ENCODE measurements at regions not wholly inside any gene's neighbourhood (a gene's known extent, or its start where the extent isn't known, plus 50 kb on each side); places are given as distances from the start of the nearest gene placed in this dataset.

GRCh38 chr2:193778293-193778692, 1583.6 kb upstream of the TMEFF2 start:
- no peaks in the 10 kb centered on the region for H3K9me3 ChIP-seq (ENCODE audit: control insufficient read depth, low read length)
- H3K4me1 ChIP-seq (ENCODE audit: control insufficient read depth, insufficient read depth, low read length, poor library complexity, severe bottlenecking) = no peaks in the 10 kb centered on the region
- no peaks in the 10 kb centered on the region for H3K27me3 ChIP-seq (replicated peaks; ENCODE audit: control insufficient read depth, insufficient read depth, low read length, poor library complexity, severe bottlenecking)
- DNase-seq = no peak
- H3K36me3 ChIP-seq (ENCODE audit: control insufficient read depth, insufficient read depth, low read length) = no peaks in the 10 kb centered on the region
- H3K27ac ChIP-seq (ENCODE audit: insufficient read depth, low read length, poor library complexity, severe bottlenecking) = no peak overlapping the region
- H3K4me3 ChIP-seq (ENCODE audit: insufficient read depth, low read depth, low read length, poor library complexity, severe bottlenecking) = no peak overlapping the region

GRCh38 chr2:193776988-193777387, 1582.3 kb upstream of the TMEFF2 start:
- no peaks in the 10 kb centered on the region for H3K36me3 ChIP-seq (ENCODE audit: control insufficient read depth, insufficient read depth, low read length)
- H3K4me1 ChIP-seq (ENCODE audit: control insufficient read depth, insufficient read depth, low read length, poor library complexity, severe bottlenecking) = no peaks in the 10 kb centered on the region
- no peak overlapping the region for H3K4me3 ChIP-seq (ENCODE audit: insufficient read depth, low read depth, low read length, poor library complexity, severe bottlenecking)
- DNase-seq = no peak
- H3K9me3 ChIP-seq (ENCODE audit: control insufficient read depth, low read length) = no peaks in the 10 kb centered on the region
- H3K27me3 ChIP-seq (replicated peaks; ENCODE audit: control insufficient read depth, insufficient read depth, low read length, poor library complexity, severe bottlenecking) = no peaks in the 10 kb centered on the region
- no peak overlapping the region for H3K27ac ChIP-seq (ENCODE audit: insufficient read depth, low read length, poor library complexity, severe bottlenecking)

GRCh38 chr2:193774166-193774565, 1579.4 kb upstream of the TMEFF2 start:
- H3K27ac ChIP-seq (ENCODE audit: insufficient read depth, low read length, poor library complexity, severe bottlenecking) = no peak overlapping the region
- H3K36me3 ChIP-seq (ENCODE audit: control insufficient read depth, insufficient read depth, low read length) = no peaks in the 10 kb centered on the region
- no peaks in the 10 kb centered on the region for H3K27me3 ChIP-seq (replicated peaks; ENCODE audit: control insufficient read depth, insufficient read depth, low read length, poor library complexity, severe bottlenecking)
- H3K4me1 ChIP-seq (ENCODE audit: control insufficient read depth, insufficient read depth, low read length, poor library complexity, severe bottlenecking) = no peaks in the 10 kb centered on the region
- no peaks in the 10 kb centered on the region for H3K9me3 ChIP-seq (ENCODE audit: control insufficient read depth, low read length)
- DNase-seq = no peak
- H3K4me3 ChIP-seq (ENCODE audit: insufficient read depth, low read depth, low read length, poor library complexity, severe bottlenecking) = no peak overlapping the region

GRCh38 chr2:193751299-193751698, 1556.6 kb upstream of the TMEFF2 start:
- Histone ChIP-seq H3K4me3 (ENCODE audit: insufficient read depth, low read depth, low read length, poor library complexity, severe bottlenecking) (no peak overlapping the region), H3K4me1 (ENCODE audit: control insufficient read depth, insufficient read depth, low read length, poor library complexity, severe bottlenecking) (no peaks in the 10 kb centered on the region), H3K27me3 (replicated peaks; ENCODE audit: control insufficient read depth, insufficient read depth, low read length, poor library complexity, severe bottlenecking) (no peaks in the 10 kb centered on the region), H3K9me3 (ENCODE audit: control insufficient read depth, low read length) (no peaks in the 10 kb centered on the region), H3K36me3 (ENCODE audit: control insufficient read depth, insufficient read depth, low read length) (no peaks in the 10 kb centered on the region), H3K27ac (ENCODE audit: insufficient read depth, low read length, poor library complexity, severe bottlenecking) (no peak overlapping the region)
- DNase-seq = no peak

GRCh38 chr2:193749485-193749884, 1554.8 kb upstream of the TMEFF2 start:
- Histone ChIP-seq H3K27me3 (replicated peaks; ENCODE audit: control insufficient read depth, insufficient read depth, low read length, poor library complexity, severe bottlenecking) (no peaks in the 10 kb centered on the region), H3K36me3 (ENCODE audit: control insufficient read depth, insufficient read depth, low read length) (no peaks in the 10 kb centered on the region), H3K4me3 (ENCODE audit: insufficient read depth, low read depth, low read length, poor library complexity, severe bottlenecking) (no peak overlapping the region), H3K9me3 (ENCODE audit: control insufficient read depth, low read length) (no peaks in the 10 kb centered on the region), H3K27ac (ENCODE audit: insufficient read depth, low read length, poor library complexity, severe bottlenecking) (no peak overlapping the region), H3K4me1 (ENCODE audit: control insufficient read depth, insufficient read depth, low read length, poor library complexity, severe bottlenecking) (no peaks in the 10 kb centered on the region)
- no peak for DNase-seq

GRCh38 chr2:193743089-193743488, 1548.4 kb upstream of the TMEFF2 start:
- no peaks in the 10 kb centered on the region for H3K27me3 ChIP-seq (replicated peaks; ENCODE audit: control insufficient read depth, insufficient read depth, low read length, poor library complexity, severe bottlenecking)
- no peak for DNase-seq
- H3K4me1 ChIP-seq (ENCODE audit: control insufficient read depth, insufficient read depth, low read length, poor library complexity, severe bottlenecking) = no peaks in the 10 kb centered on the region
- H3K4me3 ChIP-seq (ENCODE audit: insufficient read depth, low read depth, low read length, poor library complexity, severe bottlenecking) = no peak overlapping the region
- H3K27ac ChIP-seq (ENCODE audit: insufficient read depth, low read length, poor library complexity, severe bottlenecking) = no peak overlapping the region
- no peaks in the 10 kb centered on the region for H3K36me3 ChIP-seq (ENCODE audit: control insufficient read depth, insufficient read depth, low read length)
- H3K9me3 ChIP-seq (ENCODE audit: control insufficient read depth, low read length) = no peaks in the 10 kb centered on the region

GRCh38 chr2:193738892-193739291, 1544.2 kb upstream of the TMEFF2 start:
- no peak for DNase-seq

GRCh38 chr2:193712912-193713311, 1518.2 kb upstream of the TMEFF2 start:
- Histone ChIP-seq H3K36me3 (ENCODE audit: control insufficient read depth, insufficient read depth, low read length) (no peaks in the 10 kb centered on the region), H3K27me3 (replicated peaks; ENCODE audit: control insufficient read depth, insufficient read depth, low read length, poor library complexity, severe bottlenecking) (no peaks in the 10 kb centered on the region), H3K27ac (ENCODE audit: insufficient read depth, low read length, poor library complexity, severe bottlenecking) (no peak overlapping the region), H3K9me3 (ENCODE audit: control insufficient read depth, low read length) (no peaks in the 10 kb centered on the region), H3K4me1 (ENCODE audit: control insufficient read depth, insufficient read depth, low read length, poor library complexity, severe bottlenecking) (no peaks in the 10 kb centered on the region), H3K4me3 (ENCODE audit: insufficient read depth, low read depth, low read length, poor library complexity, severe bottlenecking) (no peak overlapping the region)
- no peak for DNase-seq

More at GRCh38 chr2:193738892-193739291, 1544.2 kb upstream of the TMEFF2 start:
- Histone ChIP-seq H3K4me1 (ENCODE audit: control insufficient read depth, insufficient read depth, low read length, poor library complexity, severe bottlenecking) (no peaks in the 10 kb centered on the region), H3K9me3 (ENCODE audit: control insufficient read depth, low read length) (no peaks in the 10 kb centered on the region), H3K36me3 (ENCODE audit: control insufficient read depth, insufficient read depth, low read length) (no peaks in the 10 kb centered on the region), H3K4me3 (ENCODE audit: insufficient read depth, low read depth, low read length, poor library complexity, severe bottlenecking) (no peak overlapping the region), H3K27me3 (replicated peaks; ENCODE audit: control insufficient read depth, insufficient read depth, low read length, poor library complexity, severe bottlenecking) (no peaks in the 10 kb centered on the region), H3K27ac (ENCODE audit: insufficient read depth, low read length, poor library complexity, severe bottlenecking) (no peak overlapping the region)

- H3K4me1 ChIP-seq (ENCODE audit: control insufficient read depth, insufficient read depth, low read length, poor library complexity, severe bottlenecking) = no peaks in the 10 kb centered on the region
- H3K4me3 ChIP-seq (ENCODE audit: insufficient read depth, low read depth, low read length, poor library complexity, severe bottlenecking) = no peak overlapping the region
- no peak for DNase-seq
- no peaks in the 10 kb centered on the region for H3K27me3 ChIP-seq (replicated peaks; ENCODE audit: control insufficient read depth, insufficient read depth, low read length, poor library complexity, severe bottlenecking)
- no peak overlapping the region for H3K27ac ChIP-seq (ENCODE audit: insufficient read depth, low read length, poor library complexity, severe bottlenecking)
- peaks cover 3% of the 10 kb centered on the region for H3K9me3 ChIP-seq (ENCODE audit: control insufficient read depth, low read length)
- no peaks in the 10 kb centered on the region for H3K36me3 ChIP-seq (ENCODE audit: control insufficient read depth, insufficient read depth, low read length)
Observed at GRCh38 chr2:193703411-193703810, 1508.7 kb upstream of the TMEFF2 start.

GRCh38 chr2:193701484-193701883, 1506.8 kb upstream of the TMEFF2 start:
- no peak for DNase-seq
- Histone ChIP-seq H3K4me3 (ENCODE audit: insufficient read depth, low read depth, low read length, poor library complexity, severe bottlenecking) (no peak overlapping the region), H3K27me3 (replicated peaks; ENCODE audit: control insufficient read depth, insufficient read depth, low read length, poor library complexity, severe bottlenecking) (no peaks in the 10 kb centered on the region), H3K36me3 (ENCODE audit: control insufficient read depth, insufficient read depth, low read length) (no peaks in the 10 kb centered on the region), H3K4me1 (ENCODE audit: control insufficient read depth, insufficient read depth, low read length, poor library complexity, severe bottlenecking) (no peaks in the 10 kb centered on the region), H3K27ac (ENCODE audit: insufficient read depth, low read length, poor library complexity, severe bottlenecking) (no peak overlapping the region), H3K9me3 (ENCODE audit: control insufficient read depth, low read length) (peaks cover 3% of the 10 kb centered on the region)

GRCh38 chr2:193695367-193695766, 1500.6 kb upstream of the TMEFF2 start:
- no peaks in the 10 kb centered on the region for H3K4me1 ChIP-seq (ENCODE audit: control insufficient read depth, insufficient read depth, low read length, poor library complexity, severe bottlenecking)
- H3K27me3 ChIP-seq (replicated peaks; ENCODE audit: control insufficient read depth, insufficient read depth, low read length, poor library complexity, severe bottlenecking) = no peaks in the 10 kb centered on the region
- no peak overlapping the region for H3K27ac ChIP-seq (ENCODE audit: insufficient read depth, low read length, poor library complexity, severe bottlenecking)
- no peaks in the 10 kb centered on the region for H3K9me3 ChIP-seq (ENCODE audit: control insufficient read depth, low read length)
- no peak overlapping the region for H3K4me3 ChIP-seq (ENCODE audit: insufficient read depth, low read depth, low read length, poor library complexity, severe bottlenecking)
- H3K36me3 ChIP-seq (ENCODE audit: control insufficient read depth, insufficient read depth, low read length) = no peaks in the 10 kb centered on the region
- no peak for DNase-seq
